Esophagus (tissue), 2 donors: ENCODE measurements at regions not wholly inside any gene's neighbourhood (a gene's known extent, or its start where the extent isn't known, plus 50 kb on each side); places are given as distances from the start of the nearest gene placed in this dataset.

ENCODE experiments used
- H3K27ac ChIP-seq, 2 donors: one replicate each; pipeline ENCODE4 v1.5.1; 2013; ENCODE audit warnings: low read depth in 2 of 2, mild to moderate bottlenecking in 2 of 2, inconsistent platforms in 1 of 2, low read length in 1 of 2, moderate library complexity in 1 of 2
- H3K27me3 ChIP-seq, 2 donors: one replicate each; pipeline ENCODE4 v1.6.1; 2013; ENCODE audit warnings: low read length in 2 of 2, control low read depth in 1 of 2, mild to moderate bottlenecking in 1 of 2; ENCODE audit not compliant: insufficient read depth in 2 of 2, control insufficient read depth in 1 of 2
- H3K36me3 ChIP-seq, 2 donors: one replicate each; pipeline ENCODE4 v1.6.1; 2013; ENCODE audit warnings: low read length in 1 of 2; ENCODE audit not compliant: control insufficient read depth in 2 of 2, insufficient read depth in 2 of 2
- H3K4me1 ChIP-seq, 2 donors: one replicate each; pipeline ENCODE4 v1.6.1; 2013; ENCODE audit warnings: low read length in 1 of 2; ENCODE audit not compliant: control insufficient read depth in 2 of 2, insufficient read depth in 2 of 2
- H3K4me3 ChIP-seq, 2 donors: one replicate each; pipeline ENCODE4 v1.5.1; 2013; ENCODE audit warnings: low read length in 2 of 2, mild to moderate bottlenecking in 2 of 2, low read depth in 1 of 2, moderate library complexity in 1 of 2
- H3K9me3 ChIP-seq, 2 donors: one replicate each; pipeline ENCODE4 v1.6.1; 2013; ENCODE audit warnings: mild to moderate bottlenecking in 2 of 2, low read depth in 1 of 2, low read length in 1 of 2, moderate library complexity in 1 of 2; ENCODE audit not compliant: control insufficient read depth in 2 of 2, insufficient read depth in 1 of 2
- WGBS, 2 donors: extraction: QIAGEN DNeasy Blood & Tissue Kit; methylation state at CpG; one replicate each; pipeline ENCODE4 v1.1.7; 2013; 5-methylcytosine and 5-hydroxymethylcytosine counted together
- donor health status: healthy with polysubstance abuse.
- donor health status: Bipolar disorder and iron deficiency.

- Histone ChIP-seq H3K27ac (no peak overlapping the region), H3K36me3 (no peaks in the 10 kb centered on the region), H3K4me1 (peaks cover 0 to 4% of the 10 kb centered on the region in 2 donors), H3K9me3 (no peaks in the 10 kb centered on the region), H3K27me3 (no peaks in the 10 kb centered on the region), H3K4me3 (no peak overlapping the region)
- 74 to 78% methylated on average over 12 of the region's 12 CpGs for WGBS, 2 donors
These were observed 128.7 kb downstream of the PALM2AKAP2 start for GRCh38 chr9:109908459-109909390.

- 65 to 70% methylated on average over 5 of the region's 5 CpGs for WGBS, 2 donors
- no peaks in the 10 kb centered on the region for H3K36me3 ChIP-seq
- peak overlapping the region in 1 of 2 donors; percentile 3 for H3K27ac ChIP-seq
These were observed 130.9 kb downstream of the PALM2AKAP2 start for GRCh38 chr9:109910671-109911518.

GRCh38 chr9:109912082-109912582 is 132.1 kb downstream of the PALM2AKAP2 start:
- H3K4me1 ChIP-seq, result peaks cover 0 to 2% of the 10 kb centered on the region in 2 donors
- 54 to 61% methylated on average over 4 of the region's 4 CpGs for WGBS, 2 donors
- H3K27ac ChIP-seq, result peak overlapping the region in 1 of 2 donors; percentile 16
- H3K27me3 ChIP-seq, result no peaks in the 10 kb centered on the region
- H3K36me3 ChIP-seq, result no peaks in the 10 kb centered on the region
- H3K9me3 ChIP-seq, result no peaks in the 10 kb centered on the region
- H3K4me3 ChIP-seq, result no peak overlapping the region

More at GRCh38 chr9:109910671-109911518, 130.9 kb downstream of the PALM2AKAP2 start:
- Histone ChIP-seq H3K9me3 (no peaks in the 10 kb centered on the region), H3K27me3 (no peaks in the 10 kb centered on the region), H3K4me3 (no peak overlapping the region), H3K4me1 (peaks cover 0 to 2% of the 10 kb centered on the region in 2 donors)

DNA sequence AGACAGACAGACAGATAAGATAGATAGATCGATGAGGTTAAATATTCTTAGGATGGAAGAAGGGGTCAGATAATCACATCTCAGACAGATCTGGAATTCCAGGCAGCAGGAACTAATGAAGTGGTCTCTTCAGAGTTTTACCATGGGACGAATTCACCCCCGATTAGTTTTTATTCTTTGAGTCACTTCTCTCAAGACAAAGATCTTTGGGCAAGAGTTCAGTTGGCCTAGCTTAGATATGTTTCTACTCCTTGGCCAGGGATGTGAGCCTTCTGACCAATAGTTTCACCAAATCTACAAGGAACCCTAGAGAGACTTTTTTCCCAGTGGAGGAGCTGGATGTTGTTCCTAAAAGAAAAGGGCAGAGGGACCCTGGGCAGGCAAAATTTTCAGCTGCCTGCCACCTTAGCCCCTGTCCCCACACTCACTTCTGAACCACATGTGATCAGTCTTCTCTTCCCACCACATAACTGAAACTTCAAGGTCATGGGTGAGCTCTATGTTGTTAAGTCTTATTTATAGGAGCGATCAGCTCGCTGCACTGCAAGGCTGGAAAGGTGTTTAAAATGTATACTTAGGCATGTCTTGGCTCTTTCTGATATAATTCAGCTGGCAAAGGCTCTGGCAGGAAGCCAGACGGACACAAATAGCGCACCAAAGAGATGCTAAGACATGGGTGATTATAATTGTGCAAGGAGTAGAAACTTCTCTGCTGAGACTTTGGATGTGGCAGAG is 132.9 kb downstream of the PALM2AKAP2 start:
- Histone ChIP-seq H3K27me3 (no peaks in the 10 kb centered on the region), H3K36me3 (no peaks in the 10 kb centered on the region), H3K4me1 (peaks cover 0 to 2% of the 10 kb centered on the region in 2 donors), H3K9me3 (no peaks in the 10 kb centered on the region), H3K27ac (peak overlapping the region; percentile 29 to 42), H3K4me3 (no peak overlapping the region)
- WGBS, 2 donors, result 45 to 51% methylated on average over 7 of the region's 7 CpGs

GRCh38 chr9:109913461-109913810 is 133.4 kb downstream of the PALM2AKAP2 start:
- Histone ChIP-seq H3K27me3 (no peaks in the 10 kb centered on the region), H3K27ac (peak overlapping the region; percentile 29 to 42), H3K4me1 (peaks cover 0 to 2% of the 10 kb centered on the region in 2 donors), H3K36me3 (no peaks in the 10 kb centered on the region), H3K4me3 (no peak overlapping the region), H3K9me3 (no peaks in the 10 kb centered on the region)
- WGBS, 2 donors, result 37 to 59% methylated on average over 2 of the region's 2 CpGs

DNA sequence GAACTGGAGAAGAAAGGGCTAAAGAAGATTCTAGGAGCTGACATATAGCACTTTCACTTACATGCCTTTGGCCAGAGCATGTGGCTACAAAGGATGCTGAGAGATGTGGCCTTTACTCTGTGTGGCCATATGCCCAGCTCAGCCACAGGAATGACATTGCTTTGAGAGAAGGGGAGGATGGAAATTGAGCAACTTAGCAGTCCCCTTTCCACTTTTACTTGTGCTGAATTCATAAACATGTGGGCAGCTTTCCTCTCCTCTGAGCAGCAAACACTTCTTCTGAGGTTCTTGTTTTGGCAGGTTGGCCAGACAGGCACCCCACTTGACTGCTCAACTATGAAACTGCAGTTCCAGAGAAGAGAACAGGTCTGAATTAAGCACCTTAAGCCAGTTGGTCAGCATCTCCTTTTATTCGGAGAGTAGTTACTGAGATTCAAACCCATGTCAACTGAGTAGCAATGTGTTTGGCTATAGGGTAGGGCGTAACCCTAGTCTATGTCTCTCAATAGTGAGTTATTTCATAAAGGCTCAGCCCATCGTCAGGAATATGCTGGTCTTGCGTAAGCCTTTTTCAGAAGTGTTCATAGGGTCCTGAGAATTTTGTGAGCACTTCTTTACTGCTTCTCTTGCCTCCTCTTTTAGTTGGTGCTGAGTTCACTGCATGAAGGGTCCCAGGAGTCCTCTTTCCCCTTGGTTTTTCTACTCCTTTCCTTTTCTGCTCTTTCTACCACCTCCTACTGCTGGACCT is 134.5 kb downstream of the PALM2AKAP2 start:
- H3K4me3 ChIP-seq, result no peak overlapping the region
- H3K36me3 ChIP-seq, result no peaks in the 10 kb centered on the region
- WGBS, 2 donors, result 86 to 90% methylated on average over 4 of the region's 4 CpGs
- H3K4me1 ChIP-seq, result peaks cover 0 to 2% of the 10 kb centered on the region in 2 donors
- H3K9me3 ChIP-seq, result no peaks in the 10 kb centered on the region
- no peak overlapping the region for H3K27ac ChIP-seq
- H3K27me3 ChIP-seq, result no peaks in the 10 kb centered on the region

DNA sequence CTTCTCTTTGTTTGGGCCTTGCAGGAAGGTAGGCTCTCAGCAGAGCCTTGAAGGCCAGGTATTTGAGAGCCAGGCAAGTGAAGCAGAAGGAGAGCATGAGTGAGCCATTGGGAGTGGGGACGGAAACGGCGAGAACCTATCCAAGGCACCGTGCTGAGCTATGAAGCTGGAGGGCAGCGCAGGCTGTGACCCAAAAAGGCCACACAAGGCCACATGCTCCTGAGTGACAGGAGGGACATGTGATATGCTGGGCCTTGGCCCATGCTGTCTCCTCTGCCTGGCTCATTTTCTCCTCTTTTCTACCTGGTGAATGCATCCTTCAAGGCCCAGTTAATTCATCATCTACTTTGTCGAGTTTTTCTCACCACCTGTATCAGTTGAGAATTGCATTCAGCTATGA is 136.3 kb downstream of the PALM2AKAP2 start:
- no peaks in the 10 kb centered on the region for H3K36me3 ChIP-seq
- H3K27me3 ChIP-seq, result no peaks in the 10 kb centered on the region
- H3K27ac ChIP-seq, result no peak overlapping the region
- H3K4me3 ChIP-seq, result no peak overlapping the region
- no peaks in the 10 kb centered on the region for H3K4me1 ChIP-seq
- WGBS, 2 donors, result 95 to 96% methylated on average over 6 of the region's 6 CpGs
- H3K9me3 ChIP-seq, result no peaks in the 10 kb centered on the region

DNA sequence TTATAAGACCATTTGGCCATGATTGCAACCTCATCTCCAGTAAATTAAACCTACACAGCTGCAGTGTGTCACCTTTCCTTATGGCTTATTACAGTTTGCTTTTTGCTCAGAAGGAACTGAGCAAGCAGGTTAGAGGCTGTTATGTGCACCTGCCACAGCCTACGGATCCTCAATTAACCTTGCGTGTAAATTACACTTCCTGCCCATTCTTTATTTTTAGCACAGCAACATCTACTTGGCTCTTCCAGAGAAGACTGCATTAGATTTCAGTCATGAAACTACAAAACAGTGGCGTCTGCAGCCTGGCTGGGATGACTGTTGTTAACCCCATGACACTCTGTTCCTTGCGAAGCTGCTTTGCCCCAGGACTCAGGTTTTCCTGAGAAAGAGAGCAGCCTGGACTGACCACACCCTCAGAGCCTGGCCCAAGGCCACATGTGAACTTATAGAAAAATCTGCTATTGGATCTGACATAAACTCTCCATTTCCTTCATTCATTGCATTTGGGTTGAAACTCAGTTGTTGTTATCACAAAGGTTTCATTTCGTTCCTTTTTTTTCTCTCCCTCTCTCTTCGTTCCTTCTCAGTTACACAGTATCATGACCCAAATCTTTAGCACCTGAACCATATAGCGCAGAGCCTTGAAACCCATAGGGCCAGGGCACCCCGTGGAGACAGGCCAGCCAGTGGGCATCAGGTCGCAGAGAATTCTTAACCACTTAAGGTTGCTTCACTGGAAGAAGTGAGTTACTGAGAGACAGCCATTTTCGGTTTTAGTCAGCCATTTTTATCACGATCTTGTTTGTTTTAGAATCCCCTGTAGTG is 138.6 kb downstream of the PALM2AKAP2 start:
- Histone ChIP-seq H3K36me3 (no peaks in the 10 kb centered on the region), H3K9me3 (no peaks in the 10 kb centered on the region), H3K4me1 (no peaks in the 10 kb centered on the region), H3K27me3 (no peaks in the 10 kb centered on the region), H3K4me3 (no peak overlapping the region), H3K27ac (no peak overlapping the region)
- whole genome bisulfite sequencing, 2 donors, result 58 to 64% methylated on average over 11 of the region's 11 CpGs
